AG10803 (cell line): ENCODE measurements at regions not wholly inside any gene's neighbourhood (a gene's known extent, or its start where the extent isn't known, plus 50 kb on each side); places are given as distances from the start of the nearest gene placed in this dataset.

Experiments used
- DNase-seq: peaks from one replicate; pipeline ENCODE4 v3.0.0; 2010; ENCODE audit warnings: low read depth
- H3K4me3 ChIP-seq: 2 replicates; pipeline ENCODE4 v1.5.1; 2011; ENCODE audit warnings: mild to moderate bottlenecking, low read length, control low read depth
- TF ChIP-seq, protein P1 (sequence below): conservative IDR thresholded peaks from 2 replicates; pipeline ENCODE4 v1.5.1; 2011; ENCODE audit warnings: mild to moderate bottlenecking, low read length, control low read depth, inconsistent platforms

- TF ChIP-seq, protein P1, sequence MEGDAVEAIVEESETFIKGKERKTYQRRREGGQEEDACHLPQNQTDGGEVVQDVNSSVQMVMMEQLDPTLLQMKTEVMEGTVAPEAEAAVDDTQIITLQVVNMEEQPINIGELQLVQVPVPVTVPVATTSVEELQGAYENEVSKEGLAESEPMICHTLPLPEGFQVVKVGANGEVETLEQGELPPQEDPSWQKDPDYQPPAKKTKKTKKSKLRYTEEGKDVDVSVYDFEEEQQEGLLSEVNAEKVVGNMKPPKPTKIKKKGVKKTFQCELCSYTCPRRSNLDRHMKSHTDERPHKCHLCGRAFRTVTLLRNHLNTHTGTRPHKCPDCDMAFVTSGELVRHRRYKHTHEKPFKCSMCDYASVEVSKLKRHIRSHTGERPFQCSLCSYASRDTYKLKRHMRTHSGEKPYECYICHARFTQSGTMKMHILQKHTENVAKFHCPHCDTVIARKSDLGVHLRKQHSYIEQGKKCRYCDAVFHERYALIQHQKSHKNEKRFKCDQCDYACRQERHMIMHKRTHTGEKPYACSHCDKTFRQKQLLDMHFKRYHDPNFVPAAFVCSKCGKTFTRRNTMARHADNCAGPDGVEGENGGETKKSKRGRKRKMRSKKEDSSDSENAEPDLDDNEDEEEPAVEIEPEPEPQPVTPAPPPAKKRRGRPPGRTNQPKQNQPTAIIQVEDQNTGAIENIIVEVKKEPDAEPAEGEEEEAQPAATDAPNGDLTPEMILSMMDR: no peak
- no peak overlapping the region for H3K4me3 ChIP-seq
- DNase-seq: peak; percentile 28
These were observed 207.9 kb upstream of the CD180 start for GRCh38 chr5:67404256-67405100.

- DNase-seq: no peak
- no peak overlapping the region for H3K4me3 ChIP-seq
- TF ChIP-seq, protein P1: no peak
These were observed 205.9 kb upstream of the CD180 start for GRCh38 chr5:67402526-67402925.

DNA sequence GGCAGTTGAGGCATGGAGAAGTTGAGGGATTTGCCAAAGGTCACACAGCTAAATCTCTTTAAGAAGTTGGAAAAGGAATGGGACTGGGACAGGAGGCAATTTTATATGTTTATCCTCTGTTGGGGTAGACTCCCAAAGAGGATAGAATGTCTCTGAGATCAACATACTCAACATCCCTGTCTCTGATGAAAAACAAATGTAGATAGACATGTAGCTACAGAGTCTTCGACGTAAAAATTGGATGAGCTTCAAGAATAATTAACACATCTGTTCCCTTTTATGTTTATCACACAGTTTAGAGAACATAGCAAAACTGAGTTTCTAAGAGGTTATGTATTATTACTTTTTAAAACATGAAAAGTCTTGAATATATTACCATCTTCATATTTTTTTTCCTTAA is 204.6 kb upstream of the CD180 start:
- TF ChIP-seq, protein P1: no peak
- no peak overlapping the region for H3K4me3 ChIP-seq
- DNase-seq: no peak

DNA sequence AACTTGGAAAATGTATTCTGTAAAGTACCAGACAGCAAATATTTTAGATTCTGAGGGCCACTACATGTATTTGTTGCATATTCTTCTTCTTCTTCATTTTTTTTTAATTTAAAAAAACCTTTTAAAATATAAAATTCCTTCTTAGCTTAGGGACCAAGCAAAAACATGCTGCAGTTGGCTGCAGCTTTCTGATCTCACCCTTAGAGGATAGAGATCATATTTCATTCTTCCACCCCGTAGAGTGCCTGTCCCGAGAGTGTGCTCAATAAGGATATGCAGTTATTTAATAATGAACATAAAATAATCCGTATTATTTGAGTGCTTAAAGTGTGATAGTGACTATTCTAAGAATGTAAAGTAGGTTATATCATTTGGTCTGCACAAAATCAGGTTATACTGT is 204.2 kb upstream of the CD180 start:
- TF ChIP-seq, protein P1: no peak
- no peak for DNase-seq

GRCh38 chr5:67395790-67396418 is 199.3 kb upstream of the CD180 start:
- no peak overlapping the region for H3K4me3 ChIP-seq
- TF ChIP-seq, protein P1: no peak
- no peak for DNase-seq

More for the DNA sequence above, 204.2 kb upstream of the CD180 start:
- H3K4me3 ChIP-seq: no peak overlapping the region

- H3K4me3 ChIP-seq: no peak overlapping the region
- DNase-seq: no peak
- TF ChIP-seq, protein P1: no peak
These were observed 196.6 kb upstream of the CD180 start for GRCh38 chr5:67393211-67393610.

- TF ChIP-seq, protein P1: no peak
- no peak for DNase-seq
- no peak overlapping the region for H3K4me3 ChIP-seq
These were observed 194.3 kb upstream of the CD180 start for GRCh38 chr5:67390935-67391334.
